GM21576 (cell line): ENCODE measurements at regions not wholly inside any gene's neighbourhood (a gene's known extent, or its start where the extent isn't known, plus 50 kb on each side); places are given as distances from the start of the nearest gene placed in this dataset.
"Not testable (repeated sequence)": the region's sequence is repeated elsewhere in the genome, so short reads cannot be mapped to it uniquely, and the experiment has no call there.

Source experiments
- ATAC-seq: cut with Tn5 transposase; IDR thresholded peaks from one replicate; pipeline ENCODE4 v1.9.1; 2021; ENCODE audit warnings: mild to moderate bottlenecking, moderate library complexity; ENCODE audit not compliant: unreplicated experiment

GRCh38 chr12:43193096-43193495 lies 358.9 kb downstream of the ADAMTS20 start:
- ATAC-seq: not testable (repeated sequence)

GRCh38 chr12:43192442-43192841 lies 359.6 kb downstream of the ADAMTS20 start:
- not testable (repeated sequence) for ATAC-seq

- ATAC-seq: no peak
Measured at GRCh38 chr12:43180242-43180641, 371.8 kb downstream of the ADAMTS20 start.

- ATAC-seq: no peak
Measured at GRCh38 chr12:43179486-43179885, 372.5 kb downstream of the ADAMTS20 start.

- ATAC-seq: no peak
Measured at GRCh38 chr12:43177276-43177675, 374.7 kb downstream of the ADAMTS20 start.

GRCh38 chr12:43169115-43169681 lies 382.8 kb downstream of the ADAMTS20 start:
- no peak for ATAC-seq

- ATAC-seq: no peak
Measured at GRCh38 chr12:43167691-43168090, 384.3 kb downstream of the ADAMTS20 start.

- ATAC-seq: no peak
Measured at GRCh38 chr12:43165351-43165750, 386.7 kb downstream of the ADAMTS20 start.

GRCh38 chr12:43162138-43162537 lies 389.9 kb downstream of the ADAMTS20 start:
- ATAC-seq: no peak

GRCh38 chr12:43159506-43159905 lies 392.5 kb downstream of the ADAMTS20 start:
- no peak for ATAC-seq

- ATAC-seq: no peak
Measured at GRCh38 chr12:43158126-43158525, 393.9 kb downstream of the ADAMTS20 start.

- ATAC-seq: no peak
Measured at GRCh38 chr12:43155376-43155775, 396.6 kb downstream of the ADAMTS20 start.

GRCh38 chr12:43154498-43155045 lies 397.4 kb downstream of the ADAMTS20 start:
- ATAC-seq: no peak

GRCh38 chr12:43151441-43151981 lies 400.5 kb downstream of the ADAMTS20 start:
- no peak for ATAC-seq

GRCh38 chr12:43148691-43149090 lies 403.3 kb downstream of the ADAMTS20 start:
- ATAC-seq: no peak

- no peak for ATAC-seq
Measured at GRCh38 chr12:43147878-43148277, 404.1 kb downstream of the ADAMTS20 start.

GRCh38 chr12:43145481-43145880 lies 406.5 kb downstream of the ADAMTS20 start:
- no peak for ATAC-seq

GRCh38 chr12:43143278-43143677 lies 408.7 kb downstream of the ADAMTS20 start:
- ATAC-seq: no peak

GRCh38 chr12:43132291-43132690 lies 419.7 kb downstream of the ADAMTS20 start:
- no peak for ATAC-seq

- no peak for ATAC-seq
Measured at GRCh38 chr12:43131301-43131700, 420.7 kb downstream of the ADAMTS20 start.

- no peak for ATAC-seq
Measured at GRCh38 chr12:43127886-43128549, 424.0 kb downstream of the ADAMTS20 start.
